GM06990 (cell line): ENCODE measurements at regions not wholly inside any gene's neighbourhood (a gene's known extent, or its start where the extent isn't known, plus 50 kb on each side); places are given as distances from the start of the nearest gene placed in this dataset.

Source experiments
- DNase-seq: peaks from one replicate; pipeline ENCODE4 v3.0.0-alpha.2; 2011; ENCODE audit not compliant: insufficient read length; ENCODE audit errors: extremely low read depth
- H3K27me3 ChIP-seq: replicated peaks from 2 replicates; pipeline ENCODE4 v1.6.0; 2011; ENCODE audit warnings: low read length; ENCODE audit not compliant: control insufficient read depth, insufficient read depth
- H3K36me3 ChIP-seq: 2 replicates; pipeline ENCODE4 v1.5.1; 2011; ENCODE audit warnings: low read length; ENCODE audit not compliant: control insufficient read depth, insufficient read depth
- H3K4me3 ChIP-seq: replicated peaks from 2 replicates; pipeline ENCODE4 v1.5.1; 2011; ENCODE audit warnings: low read depth, mild to moderate bottlenecking, control low read depth, low read length
- TF ChIP-seq, protein P1 (sequence below): IDR thresholded peaks from 2 replicates; pipeline ENCODE4 v1.5.1; 2011; ENCODE audit warnings: low read length, control low read depth, mild to moderate bottlenecking, inconsistent platforms; ENCODE audit not compliant: insufficient read depth, poor library complexity, severe bottlenecking

DNA sequence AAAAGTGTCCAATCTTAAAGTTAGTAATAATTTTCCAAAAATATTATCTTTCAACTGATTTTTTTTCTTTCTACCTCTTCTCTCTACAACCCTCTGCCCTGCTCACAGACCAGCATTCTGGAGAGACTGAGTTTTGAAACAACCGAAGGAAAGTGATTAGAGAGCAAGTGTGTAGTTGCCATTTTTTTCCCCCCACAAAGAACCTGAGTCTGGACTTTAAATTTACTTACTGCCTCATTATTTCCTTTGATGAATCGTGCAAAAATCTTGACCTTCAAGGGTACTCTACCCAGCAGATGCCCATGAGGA is 63.4 kb upstream of the NEUROD1 start:
- no peak overlapping the region for H3K4me3 ChIP-seq
- no peaks in the 10 kb centered on the region for H3K36me3 ChIP-seq
- TF ChIP-seq, protein P1, sequence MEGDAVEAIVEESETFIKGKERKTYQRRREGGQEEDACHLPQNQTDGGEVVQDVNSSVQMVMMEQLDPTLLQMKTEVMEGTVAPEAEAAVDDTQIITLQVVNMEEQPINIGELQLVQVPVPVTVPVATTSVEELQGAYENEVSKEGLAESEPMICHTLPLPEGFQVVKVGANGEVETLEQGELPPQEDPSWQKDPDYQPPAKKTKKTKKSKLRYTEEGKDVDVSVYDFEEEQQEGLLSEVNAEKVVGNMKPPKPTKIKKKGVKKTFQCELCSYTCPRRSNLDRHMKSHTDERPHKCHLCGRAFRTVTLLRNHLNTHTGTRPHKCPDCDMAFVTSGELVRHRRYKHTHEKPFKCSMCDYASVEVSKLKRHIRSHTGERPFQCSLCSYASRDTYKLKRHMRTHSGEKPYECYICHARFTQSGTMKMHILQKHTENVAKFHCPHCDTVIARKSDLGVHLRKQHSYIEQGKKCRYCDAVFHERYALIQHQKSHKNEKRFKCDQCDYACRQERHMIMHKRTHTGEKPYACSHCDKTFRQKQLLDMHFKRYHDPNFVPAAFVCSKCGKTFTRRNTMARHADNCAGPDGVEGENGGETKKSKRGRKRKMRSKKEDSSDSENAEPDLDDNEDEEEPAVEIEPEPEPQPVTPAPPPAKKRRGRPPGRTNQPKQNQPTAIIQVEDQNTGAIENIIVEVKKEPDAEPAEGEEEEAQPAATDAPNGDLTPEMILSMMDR: no peak
- no peak for DNase-seq
- H3K27me3 ChIP-seq: no peaks in the 10 kb centered on the region

DNA sequence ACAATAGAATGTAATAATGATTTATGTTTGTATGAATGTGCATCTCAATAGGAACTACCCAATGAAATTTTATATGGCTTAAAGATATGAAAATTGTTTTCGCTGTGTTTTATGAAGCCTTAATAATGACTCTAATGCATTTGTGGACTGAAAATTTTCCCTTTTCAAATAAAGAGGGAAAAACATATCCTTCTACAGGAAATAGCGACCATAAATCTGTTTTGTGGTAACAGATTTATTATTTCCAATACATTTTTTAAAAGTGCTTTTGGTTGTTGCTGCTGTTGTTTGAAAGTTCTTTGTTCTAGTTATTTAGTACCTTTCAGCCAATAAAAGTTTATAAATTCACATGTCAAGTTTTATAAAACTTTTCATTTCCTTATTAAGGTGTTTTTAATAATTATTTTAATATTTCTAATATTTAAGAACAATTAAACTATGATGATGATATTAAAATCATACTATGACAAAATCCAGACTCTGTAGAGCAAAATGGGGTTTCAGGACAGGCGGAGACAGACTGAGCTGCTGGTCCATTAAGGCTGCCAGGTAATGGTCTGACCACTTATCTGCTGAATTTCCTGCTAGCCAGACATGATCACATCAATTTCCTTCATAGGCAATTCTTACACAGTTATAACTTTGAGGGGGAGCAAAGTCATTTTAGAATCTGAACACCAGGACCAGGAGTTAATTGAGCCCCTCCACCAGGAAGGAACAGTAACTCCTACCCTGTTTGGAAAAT is 65.7 kb upstream of the NEUROD1 start:
- no peak for DNase-seq
- no peak overlapping the region for H3K4me3 ChIP-seq
- H3K27me3 ChIP-seq: peaks cover under 1% of the 10 kb centered on the region
- TF ChIP-seq, protein P1: no peak
- no peaks in the 10 kb centered on the region for H3K36me3 ChIP-seq

DNA sequence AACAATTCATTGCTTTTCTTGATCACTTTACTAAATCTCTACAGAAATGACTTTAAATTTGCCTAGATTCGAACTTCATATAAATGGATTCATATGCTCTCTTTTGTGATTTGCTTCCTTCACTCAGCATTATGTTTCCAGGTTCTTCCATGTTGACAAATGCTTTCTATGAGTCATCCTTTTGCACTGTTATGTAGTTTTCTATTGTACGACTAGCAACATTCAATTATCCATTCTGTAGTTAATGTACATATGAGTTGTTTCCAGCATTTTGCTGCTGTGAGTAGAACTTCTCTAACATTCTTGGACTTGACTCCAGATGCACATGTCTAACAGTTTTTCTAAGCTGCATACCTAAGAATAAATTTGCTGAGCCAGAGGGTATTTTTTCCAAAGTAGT is 66.5 kb upstream of the NEUROD1 start:
- H3K36me3 ChIP-seq: no peaks in the 10 kb centered on the region
- no peak overlapping the region for H3K4me3 ChIP-seq
- peaks cover 1% of the 10 kb centered on the region for H3K27me3 ChIP-seq
- DNase-seq: no peak
- TF ChIP-seq, protein P1: no peak

DNA sequence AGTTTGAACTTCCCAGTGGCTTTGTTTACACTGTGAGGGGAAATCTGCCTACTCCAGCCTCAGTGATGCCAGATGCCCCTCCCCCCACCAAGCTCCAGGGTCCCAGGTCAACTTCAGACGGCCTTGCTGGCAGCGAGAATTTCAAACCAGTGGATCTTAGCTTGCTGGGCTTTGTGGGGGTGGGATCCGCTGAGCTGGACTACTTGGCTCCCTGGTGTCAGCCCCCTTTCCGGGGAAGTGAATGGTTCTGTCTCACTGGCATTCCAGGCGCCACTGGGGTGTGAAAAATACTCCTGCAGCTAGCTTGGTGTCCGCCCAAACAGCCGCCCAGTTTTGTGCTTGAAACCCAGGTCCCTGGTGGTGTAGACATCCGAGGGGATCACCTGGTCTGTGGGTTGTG is 70.0 kb upstream of the NEUROD1 start:
- no peak for DNase-seq
- Histone ChIP-seq H3K27me3 (peaks cover 3% of the 10 kb centered on the region), H3K36me3 (no peaks in the 10 kb centered on the region), H3K4me3 (no peak overlapping the region)
- TF ChIP-seq, protein P1: no peak

DNA sequence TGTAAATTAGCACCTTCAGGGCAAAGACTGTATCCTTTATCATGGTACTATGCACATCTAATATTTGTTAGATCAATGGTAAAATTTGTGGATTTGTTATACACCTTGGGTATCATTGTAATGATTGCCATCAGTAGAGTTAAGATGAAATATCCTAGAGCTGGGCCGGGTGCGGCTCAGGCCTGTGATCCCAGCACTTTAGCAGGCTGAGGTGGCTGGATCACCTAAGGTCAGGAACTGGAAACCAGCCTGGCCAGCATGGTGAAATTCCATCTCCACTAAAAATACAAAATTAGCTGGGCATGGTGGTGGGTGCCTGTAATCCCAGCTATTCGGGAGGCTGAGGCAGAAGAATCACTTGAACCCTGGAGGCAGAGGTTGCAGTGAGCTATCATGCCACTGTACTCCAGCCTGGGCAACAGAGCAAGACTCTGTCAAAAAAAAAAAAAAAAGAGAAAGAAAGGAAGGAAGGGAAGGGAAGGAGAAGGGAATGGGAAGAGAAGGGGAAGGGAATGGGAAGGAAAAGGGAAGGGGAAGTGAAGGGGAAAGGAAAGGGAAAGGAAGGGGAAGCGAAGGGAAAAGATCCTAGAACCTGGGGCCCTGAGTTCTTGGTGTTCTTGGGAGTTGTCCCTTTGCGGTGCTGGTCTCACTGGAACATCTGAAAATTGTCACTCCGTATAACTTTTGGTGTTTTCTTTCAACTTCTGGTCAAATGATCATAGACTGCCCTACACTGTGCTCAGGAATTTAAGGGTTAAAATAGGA is 71.1 kb upstream of the NEUROD1 start:
- TF ChIP-seq, protein P1: no peak
- Histone ChIP-seq H3K36me3 (no peaks in the 10 kb centered on the region), H3K4me3 (no peak overlapping the region), H3K27me3 (peaks cover 3% of the 10 kb centered on the region)
- no peak for DNase-seq
